ENCODE measurements at regions not wholly inside any gene's neighbourhood (a gene's known extent, or its start where the extent isn't known, plus 50 kb on each side); places are given as distances from the start of the nearest gene placed in this dataset.

DNA sequence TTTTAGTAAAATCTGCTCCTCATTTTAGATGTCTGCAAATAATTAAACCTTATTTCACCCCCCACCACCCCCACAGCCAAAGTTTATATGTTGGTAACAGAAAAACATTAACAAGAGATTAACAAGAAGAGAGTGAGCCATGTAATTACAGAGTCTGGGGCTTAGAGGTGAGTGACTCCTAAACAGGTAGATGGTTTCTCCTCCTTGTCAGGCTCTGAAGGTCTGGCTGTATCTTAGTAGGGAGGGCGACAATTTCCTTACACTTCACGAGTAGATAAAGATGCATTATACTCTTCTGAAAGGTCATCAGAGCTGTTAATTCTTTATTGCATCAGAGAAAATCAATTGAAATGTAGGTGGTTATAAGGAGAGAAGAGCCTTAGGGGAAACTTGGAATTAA, 171.8 kb upstream of the ANKRD50 start:
- TF ChIP-seq, protein P1, sequence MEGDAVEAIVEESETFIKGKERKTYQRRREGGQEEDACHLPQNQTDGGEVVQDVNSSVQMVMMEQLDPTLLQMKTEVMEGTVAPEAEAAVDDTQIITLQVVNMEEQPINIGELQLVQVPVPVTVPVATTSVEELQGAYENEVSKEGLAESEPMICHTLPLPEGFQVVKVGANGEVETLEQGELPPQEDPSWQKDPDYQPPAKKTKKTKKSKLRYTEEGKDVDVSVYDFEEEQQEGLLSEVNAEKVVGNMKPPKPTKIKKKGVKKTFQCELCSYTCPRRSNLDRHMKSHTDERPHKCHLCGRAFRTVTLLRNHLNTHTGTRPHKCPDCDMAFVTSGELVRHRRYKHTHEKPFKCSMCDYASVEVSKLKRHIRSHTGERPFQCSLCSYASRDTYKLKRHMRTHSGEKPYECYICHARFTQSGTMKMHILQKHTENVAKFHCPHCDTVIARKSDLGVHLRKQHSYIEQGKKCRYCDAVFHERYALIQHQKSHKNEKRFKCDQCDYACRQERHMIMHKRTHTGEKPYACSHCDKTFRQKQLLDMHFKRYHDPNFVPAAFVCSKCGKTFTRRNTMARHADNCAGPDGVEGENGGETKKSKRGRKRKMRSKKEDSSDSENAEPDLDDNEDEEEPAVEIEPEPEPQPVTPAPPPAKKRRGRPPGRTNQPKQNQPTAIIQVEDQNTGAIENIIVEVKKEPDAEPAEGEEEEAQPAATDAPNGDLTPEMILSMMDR (conservative IDR thresholded peaks at IDR 0.05 in 1 of 2, IDR thresholded peaks at IDR 0.05 in 1 of 2; ENCODE audit: low read depth in 1 of 2, low read length in 2 of 2), result no peak
- no peak for TF ChIP-seq EZH2 (IDR thresholded peaks at IDR 0.05; ENCODE audit: low read length, missing control alignments)

All from fibroblast of lung (primary cell).